BE2C (cell line): ENCODE measurements at regions not wholly inside any gene's neighbourhood (a gene's known extent, or its start where the extent isn't known, plus 50 kb on each side); places are given as distances from the start of the nearest gene placed in this dataset.

ENCODE experiments used
- DNase-seq: peaks from one replicate; pipeline ENCODE4 v3.0.0-alpha.2; 2020
- H3K27me3 ChIP-seq: fragments of 250-450 bp; sonication (Bioruptor Pico); 2 replicates; pipeline ENCODE4 v1.5.1; 2020; ENCODE audit warnings: mild to moderate bottlenecking
- H3K36me3 ChIP-seq: fragments of 250-450 bp; sonication (Bioruptor Pico); 2 replicates; pipeline ENCODE4 v1.5.1; 2020; ENCODE audit warnings: mild to moderate bottlenecking
- H3K4me1 ChIP-seq: fragments of 250-450 bp; sonication (Bioruptor Pico); 2 replicates; pipeline ENCODE4 v1.5.1; 2020
- H3K4me3 ChIP-seq: 2 replicates; pipeline ENCODE4 v1.5.1; 2011; ENCODE audit warnings: low read depth, low read length
- H3K9me3 ChIP-seq: fragments of 250-450 bp; sonication (Bioruptor Pico); 2 replicates; pipeline ENCODE4 v1.5.1; 2020
- CTCF ChIP-seq: IDR thresholded peaks from 2 replicates; pipeline ENCODE4 v1.5.1; 2012; ENCODE audit warnings: mild to moderate bottlenecking, low read depth, low read length

- Histone ChIP-seq H3K4me1 (no peaks in the 10 kb centered on the region), H3K4me3 (no peak overlapping the region), H3K9me3 (no peaks in the 10 kb centered on the region), H3K27me3 (no peaks in the 10 kb centered on the region), H3K36me3 (no peaks in the 10 kb centered on the region)
- peak; percentile 77 for DNase-seq
- TF ChIP-seq CTCF = peak; percentile 84
These were observed 791.9 kb upstream of the CDH6 start for GRCh38 chr5:30401479-30402058.

- no peak for DNase-seq
- no peaks in the 10 kb centered on the region for H3K4me1 ChIP-seq
- no peak overlapping the region for H3K4me3 ChIP-seq
- no peak for TF ChIP-seq CTCF
- no peaks in the 10 kb centered on the region for H3K27me3 ChIP-seq
- no peaks in the 10 kb centered on the region for H3K9me3 ChIP-seq
- H3K36me3 ChIP-seq = no peaks in the 10 kb centered on the region
These were observed 795.1 kb upstream of the CDH6 start for GRCh38 chr5:30398423-30398822.

GRCh38 chr5:30392897-30393296, 800.6 kb upstream of the CDH6 start:
- no peaks in the 10 kb centered on the region for H3K4me1 ChIP-seq
- no peaks in the 10 kb centered on the region for H3K27me3 ChIP-seq
- no peak for DNase-seq
- no peaks in the 10 kb centered on the region for H3K36me3 ChIP-seq
- no peaks in the 10 kb centered on the region for H3K9me3 ChIP-seq
- no peak for TF ChIP-seq CTCF
- H3K4me3 ChIP-seq = no peak overlapping the region

- DNase-seq = no peak
- Histone ChIP-seq H3K4me1 (no peaks in the 10 kb centered on the region), H3K4me3 (no peak overlapping the region), H3K9me3 (no peaks in the 10 kb centered on the region), H3K27me3 (no peaks in the 10 kb centered on the region), H3K36me3 (no peaks in the 10 kb centered on the region)
- no peak for TF ChIP-seq CTCF
These were observed 803.4 kb upstream of the CDH6 start for GRCh38 chr5:30390095-30390494.

- no peaks in the 10 kb centered on the region for H3K4me1 ChIP-seq
- H3K4me3 ChIP-seq = no peak overlapping the region
- no peak for DNase-seq
- H3K9me3 ChIP-seq = no peaks in the 10 kb centered on the region
- no peak for TF ChIP-seq CTCF
- no peaks in the 10 kb centered on the region for H3K27me3 ChIP-seq
- no peaks in the 10 kb centered on the region for H3K36me3 ChIP-seq
These were observed 805.4 kb upstream of the CDH6 start for GRCh38 chr5:30387974-30388632.

- no peaks in the 10 kb centered on the region for H3K4me1 ChIP-seq
- H3K4me3 ChIP-seq = no peak overlapping the region
- DNase-seq = no peak
- no peaks in the 10 kb centered on the region for H3K9me3 ChIP-seq
- no peak for TF ChIP-seq CTCF
- H3K36me3 ChIP-seq = no peaks in the 10 kb centered on the region
- no peaks in the 10 kb centered on the region for H3K27me3 ChIP-seq
These were observed 807.7 kb upstream of the CDH6 start for GRCh38 chr5:30385754-30386153.
